Subcutaneous abdominal adipose tissue (tissue), 5 donors: ENCODE measurements at regions not wholly inside any gene's neighbourhood (a gene's known extent, or its start where the extent isn't known, plus 50 kb on each side); places are given as distances from the start of the nearest gene placed in this dataset.

ENCODE experiments used
- H3K27ac ChIP-seq: one replicate; pipeline ENCODE4 v1.7.0; 2013; ENCODE audit warnings: low read depth, mild to moderate bottlenecking, inconsistent platforms, low read length, moderate library complexity
- H3K27me3 ChIP-seq, 5 donors: one replicate each; pipeline ENCODE4 v1.7.0; 2013; ENCODE audit warnings: low read length in 5 of 5, inconsistent platforms in 1 of 5; ENCODE audit not compliant: control insufficient read depth in 5 of 5, insufficient read depth in 4 of 5
- H3K36me3 ChIP-seq, 5 donors: one replicate each; pipeline ENCODE4 v1.7.0; 2013; ENCODE audit warnings: low read length in 5 of 5; ENCODE audit not compliant: control insufficient read depth in 5 of 5, insufficient read depth in 5 of 5
- H3K4me1 ChIP-seq, 5 donors: one replicate each; pipeline ENCODE4 v1.7.0; 2013; ENCODE audit warnings: low read length in 5 of 5, mild to moderate bottlenecking in 3 of 5, moderate library complexity in 1 of 5; ENCODE audit not compliant: control insufficient read depth in 5 of 5, insufficient read depth in 5 of 5
- H3K4me3 ChIP-seq, 5 donors: one replicate each; pipeline ENCODE4 v1.7.0; 2013; ENCODE audit warnings: low read length in 5 of 5, low read depth in 1 of 5
- H3K9ac ChIP-seq, 5 donors: one replicate each; pipeline ENCODE4 v1.7.0; 2013; ENCODE audit warnings: low read length in 5 of 5, mild to moderate bottlenecking in 4 of 5, moderate library complexity in 3 of 5
- H3K9me3 ChIP-seq, 5 donors: one replicate each; pipeline ENCODE4 v1.7.0; 2013; ENCODE audit warnings: low read length in 5 of 5; ENCODE audit not compliant: control insufficient read depth in 5 of 5
- donor health status: healthy.
- donor health status: healthy.
- donor health status: healthy.
- donor health status: healthy.
- donor health status: healthy.

DNA sequence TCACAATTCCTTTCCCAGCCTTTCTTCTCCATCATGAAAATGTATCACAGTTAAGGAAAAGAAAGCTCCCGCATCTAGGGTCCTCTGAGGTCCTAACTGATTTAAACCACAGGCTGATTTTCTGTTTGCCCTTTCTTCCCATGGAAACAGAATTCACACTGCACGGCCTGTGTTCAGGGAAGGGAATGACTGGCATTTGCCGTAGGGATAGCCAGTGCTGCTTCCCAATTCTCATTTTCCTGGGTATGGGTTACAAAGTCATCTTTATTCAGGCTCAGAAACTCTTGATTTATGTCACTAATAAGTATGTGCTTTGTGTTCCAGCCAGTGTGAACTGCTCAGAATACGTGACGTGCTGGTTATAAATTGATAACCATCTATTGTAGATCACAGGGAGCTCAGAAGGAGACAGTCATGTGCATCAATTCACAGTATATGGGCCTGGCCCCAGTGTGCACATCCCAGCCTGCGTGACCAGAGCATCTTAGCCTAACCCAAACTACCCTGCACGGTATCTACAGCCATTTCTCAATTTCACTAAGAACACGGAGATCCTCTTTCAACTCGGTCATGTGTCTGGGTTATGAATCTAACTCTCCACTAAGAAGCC lies 163.3 kb downstream of the LRRC30 start:
- peaks cover 0 to 3% (median 0%) of the 10 kb centered on the region in 5 donors for H3K27me3 ChIP-seq
- H3K4me3 ChIP-seq, result no peak overlapping the region
- peaks cover 0 to 5% (median 3%) of the 10 kb centered on the region in 5 donors for H3K4me1 ChIP-seq
- no peak overlapping the region for H3K27ac ChIP-seq
- H3K9ac ChIP-seq, result no peak overlapping the region
- no peaks in the 10 kb centered on the region for H3K36me3 ChIP-seq
- no peaks in the 10 kb centered on the region for H3K9me3 ChIP-seq

DNA sequence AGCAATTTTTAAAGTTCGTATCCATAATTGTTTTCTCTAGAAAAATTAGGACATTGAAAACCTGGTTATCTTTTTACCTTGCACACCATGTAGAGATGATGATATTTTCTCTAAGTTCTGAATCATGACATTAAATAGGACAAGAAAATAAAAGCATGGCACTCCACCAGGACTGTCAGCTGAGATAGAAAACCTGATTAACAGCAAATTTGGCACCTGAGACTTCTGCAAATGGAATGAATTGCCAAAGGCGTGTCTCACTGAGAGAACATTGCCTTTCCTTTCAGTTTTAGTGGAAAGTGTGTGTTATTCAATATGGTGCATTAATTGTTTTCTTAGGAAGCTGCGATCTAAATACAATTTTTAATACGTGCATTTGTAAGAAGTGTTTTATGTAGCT lies 164.7 kb downstream of the LRRC30 start:
- H3K4me1 ChIP-seq, result peaks cover 0 to 5% (median 3%) of the 10 kb centered on the region in 5 donors
- H3K27ac ChIP-seq, result no peak overlapping the region

DNA sequence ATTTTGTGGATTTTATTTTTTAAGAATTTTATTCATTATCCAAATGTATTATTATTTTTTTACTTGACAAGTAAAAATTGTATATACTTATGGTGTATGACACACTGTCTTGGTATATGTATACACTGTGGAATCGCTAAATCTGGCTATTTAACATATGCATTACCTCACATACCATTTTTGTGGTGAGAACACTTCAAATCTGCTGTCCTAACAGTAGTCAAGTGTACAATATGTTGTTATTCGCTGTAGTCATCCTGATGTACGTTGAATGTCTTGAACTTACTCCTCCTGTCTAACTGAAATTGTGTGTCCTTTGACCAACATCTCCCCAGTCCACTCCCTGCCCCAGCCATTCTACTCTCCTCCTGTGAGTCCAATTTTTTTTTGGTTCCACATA lies 153.2 kb upstream of the PTPRM start:
- Histone ChIP-seq H3K4me1 (peaks cover 4 to 21% (median 16%) of the 10 kb centered on the region in 5 donors), H3K9me3 (no peaks in the 10 kb centered on the region), H3K9ac (no peak overlapping the region), H3K27me3 (no peaks in the 10 kb centered on the region), H3K4me3 (no peak overlapping the region), H3K36me3 (no peaks in the 10 kb centered on the region), H3K27ac (peak overlapping the region; percentile 54)

More for the DNA sequence above, 164.7 kb downstream of the LRRC30 start:
- no peak overlapping the region for H3K4me3 ChIP-seq
- no peaks in the 10 kb centered on the region for H3K9me3 ChIP-seq
- no peaks in the 10 kb centered on the region for H3K36me3 ChIP-seq
- H3K27me3 ChIP-seq, result peaks cover 0 to 3% (median 0%) of the 10 kb centered on the region in 5 donors
- no peak overlapping the region for H3K9ac ChIP-seq

DNA sequence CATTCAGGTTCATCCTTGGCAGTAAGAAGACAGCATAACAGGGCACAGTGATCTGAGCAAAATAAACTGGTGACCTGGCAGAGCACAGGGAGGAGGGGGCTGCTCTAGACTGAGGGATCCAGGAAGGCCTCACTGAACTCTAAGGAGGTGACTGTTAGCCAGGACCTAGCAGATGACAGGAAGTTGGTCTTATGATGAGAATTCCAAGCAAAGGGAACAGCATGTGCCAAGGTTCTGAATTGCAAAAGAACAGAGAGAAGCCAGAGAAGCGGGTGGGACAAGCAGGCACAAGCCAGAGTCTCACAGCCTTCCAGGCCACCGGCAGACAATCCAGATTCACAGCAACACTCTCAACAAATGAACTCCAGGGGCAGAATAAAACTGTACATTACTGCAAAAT lies 152.7 kb upstream of the PTPRM start:
- peak overlapping the region; percentile 54 for H3K27ac ChIP-seq
- no peaks in the 10 kb centered on the region for H3K36me3 ChIP-seq
- peak overlapping the region in 3 of 5 donors; percentile 3 to 49 (median 16) for H3K9ac ChIP-seq
- H3K27me3 ChIP-seq, result no peaks in the 10 kb centered on the region
- no peak overlapping the region for H3K4me3 ChIP-seq
- no peaks in the 10 kb centered on the region for H3K9me3 ChIP-seq
- peaks cover 4 to 21% (median 16%) of the 10 kb centered on the region in 5 donors for H3K4me1 ChIP-seq

DNA sequence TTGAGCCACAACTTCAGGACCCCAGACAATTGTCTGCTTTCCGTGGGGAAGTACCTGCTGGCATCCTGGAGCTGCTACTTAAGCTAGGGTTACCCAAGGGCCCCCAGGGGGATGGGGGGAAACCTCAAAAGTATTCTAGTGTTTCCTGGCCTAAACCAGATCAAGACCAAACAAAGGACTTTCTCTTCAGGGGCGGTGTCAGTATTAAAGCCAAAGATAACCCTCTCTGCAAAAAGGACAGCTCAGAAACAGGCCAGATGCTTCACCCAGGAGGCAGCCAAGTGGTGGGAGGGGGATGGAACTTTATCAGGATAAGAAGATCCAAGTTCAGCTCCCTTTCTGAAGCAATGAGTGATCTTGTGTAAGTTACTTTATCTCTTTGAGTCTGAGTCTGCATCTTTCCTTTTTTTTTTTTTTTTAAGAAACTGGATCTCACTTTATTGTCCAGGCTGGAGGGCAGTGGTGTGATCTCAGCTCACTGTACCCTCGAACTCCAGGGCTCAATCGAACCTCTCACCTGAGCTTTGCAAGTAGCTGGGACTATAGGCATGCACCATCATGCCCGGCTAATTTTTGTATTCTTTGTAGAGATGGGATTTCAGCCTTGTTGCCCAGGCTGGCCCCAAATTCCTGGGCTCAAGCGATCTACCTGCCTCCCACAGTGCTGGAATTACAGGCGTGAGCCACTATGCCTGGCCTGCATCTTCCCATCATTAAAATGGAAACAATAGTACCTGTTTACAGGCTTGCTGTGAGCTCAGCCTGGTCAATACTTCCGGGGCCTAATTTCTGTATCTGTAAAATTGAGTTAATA lies 151.8 kb upstream of the PTPRM start:
- no peaks in the 10 kb centered on the region for H3K27me3 ChIP-seq
- H3K4me1 ChIP-seq, result peaks cover 4 to 21% (median 16%) of the 10 kb centered on the region in 5 donors
- peak overlapping the region; percentile 54 for H3K27ac ChIP-seq
- no peaks in the 10 kb centered on the region for H3K9me3 ChIP-seq
- no peaks in the 10 kb centered on the region for H3K36me3 ChIP-seq
- H3K4me3 ChIP-seq, result no peak overlapping the region
- peak overlapping the region in 3 of 5 donors; percentile 3 to 49 (median 16) for H3K9ac ChIP-seq

DNA sequence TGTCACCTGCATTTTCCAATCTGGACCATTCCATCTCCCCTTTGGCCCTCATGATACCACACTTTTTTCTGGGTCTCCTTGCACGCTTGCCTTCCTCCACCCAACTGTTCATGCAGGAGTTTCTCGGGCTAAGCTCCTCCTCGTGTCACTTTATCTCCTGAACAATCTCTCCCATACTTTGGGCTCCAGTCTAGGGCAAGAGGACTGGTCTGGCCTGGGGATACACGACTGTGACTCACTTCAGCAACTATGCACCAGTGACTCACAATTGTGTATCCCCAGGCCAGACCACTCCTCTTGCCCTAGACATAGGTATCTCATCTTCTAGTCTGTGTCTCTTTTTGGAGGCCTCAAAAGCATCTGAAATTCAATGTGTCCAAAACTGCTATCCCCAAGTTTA lies 149.4 kb upstream of the PTPRM start:
- Histone ChIP-seq H3K4me1 (peaks cover 4 to 21% (median 16%) of the 10 kb centered on the region in 5 donors), H3K4me3 (no peak overlapping the region), H3K36me3 (no peaks in the 10 kb centered on the region), H3K9me3 (no peaks in the 10 kb centered on the region), H3K9ac (no peak overlapping the region), H3K27me3 (no peaks in the 10 kb centered on the region), H3K27ac (no peak overlapping the region)

DNA sequence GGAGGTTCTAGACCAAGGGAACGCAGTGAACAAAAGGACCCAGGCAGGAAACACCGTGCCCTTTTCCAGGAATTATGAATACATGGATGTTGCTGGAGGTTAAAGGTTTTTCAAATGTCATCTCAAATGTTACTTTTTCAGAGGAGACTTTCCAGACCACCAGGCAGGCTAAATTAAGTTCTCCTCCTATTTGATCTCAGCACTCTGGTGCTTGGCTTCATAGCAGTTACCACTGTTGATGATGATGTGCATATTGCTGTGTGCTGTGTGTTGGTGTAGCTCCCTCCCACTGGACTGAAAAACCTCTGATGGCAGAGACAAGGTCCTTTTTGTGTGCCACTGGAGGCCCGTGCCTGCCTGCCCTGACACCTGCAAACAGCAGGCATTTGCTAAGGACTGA lies 137.3 kb upstream of the PTPRM start:
- Histone ChIP-seq H3K27me3 (peaks cover 0 to 4% (median 0%) of the 10 kb centered on the region in 5 donors), H3K27ac (no peak overlapping the region), H3K9me3 (no peaks in the 10 kb centered on the region), H3K9ac (no peak overlapping the region), H3K4me3 (no peak overlapping the region), H3K4me1 (peaks cover 0 to 4% (median 0%) of the 10 kb centered on the region in 5 donors), H3K36me3 (no peaks in the 10 kb centered on the region)

DNA sequence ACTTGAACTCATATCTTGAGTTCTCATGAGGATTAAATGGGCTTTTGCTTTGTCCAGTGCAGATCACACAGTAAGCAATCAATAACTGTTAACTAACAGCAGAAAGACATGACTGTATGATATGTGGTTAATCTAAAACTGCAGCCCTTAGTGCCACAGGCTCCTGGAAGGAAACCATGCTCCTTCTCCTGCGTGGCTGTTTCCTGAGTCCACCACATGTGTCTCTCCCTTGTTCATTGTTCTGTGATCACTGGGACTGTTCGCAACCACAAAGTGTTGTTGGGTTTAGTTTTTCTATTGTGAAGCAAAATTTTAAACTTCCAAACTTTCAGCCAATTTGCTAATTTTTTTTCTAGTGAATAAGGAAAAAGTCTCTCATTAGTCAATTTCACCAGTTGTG lies 130.9 kb upstream of the PTPRM start:
- Histone ChIP-seq H3K27me3 (no peaks in the 10 kb centered on the region), H3K36me3 (no peaks in the 10 kb centered on the region), H3K27ac (no peak overlapping the region), H3K9me3 (no peaks in the 10 kb centered on the region), H3K9ac (no peak overlapping the region), H3K4me3 (no peak overlapping the region), H3K4me1 (no peaks in the 10 kb centered on the region)

DNA sequence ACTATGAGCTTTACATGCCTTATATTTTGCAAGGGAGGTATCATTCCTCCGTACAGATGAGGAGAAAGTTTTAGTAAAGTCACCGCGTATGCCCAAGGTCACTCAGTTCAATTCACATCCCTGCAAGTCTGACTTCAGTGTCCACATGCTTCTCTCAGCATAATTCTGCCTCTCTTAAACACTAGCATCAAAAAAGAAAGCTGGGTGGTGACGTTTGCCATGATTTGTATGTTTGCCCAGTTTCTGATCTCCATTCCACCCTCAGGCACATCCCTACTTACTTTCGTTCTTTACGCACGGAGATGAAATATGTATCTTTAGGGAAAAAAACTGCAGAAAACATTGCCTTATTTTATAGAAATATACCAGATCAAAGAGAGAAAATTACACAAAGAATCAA lies 129.2 kb upstream of the PTPRM start:
- no peaks in the 10 kb centered on the region for H3K4me1 ChIP-seq

DNA sequence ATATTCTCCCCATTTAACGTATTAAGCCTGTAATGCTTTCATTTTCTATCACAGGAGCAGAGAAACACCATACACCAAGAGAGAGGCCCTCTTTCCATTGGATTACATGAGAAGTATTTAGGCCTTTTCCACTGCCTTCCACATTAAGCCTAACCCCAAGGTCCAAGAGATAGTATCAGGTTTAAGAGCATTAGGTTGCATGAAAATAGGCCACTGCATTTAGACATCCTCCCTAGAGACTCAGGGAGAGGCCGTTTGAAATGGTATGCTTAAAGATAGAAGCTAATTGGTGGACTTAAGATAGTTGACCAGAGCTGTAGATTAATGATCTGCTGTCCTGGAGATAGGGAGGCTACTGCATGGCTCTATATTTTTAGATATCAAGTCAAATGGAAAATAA lies 128.5 kb upstream of the PTPRM start:
- Histone ChIP-seq H3K36me3 (no peaks in the 10 kb centered on the region), H3K27me3 (no peaks in the 10 kb centered on the region), H3K9me3 (no peaks in the 10 kb centered on the region), H3K4me3 (no peak overlapping the region), H3K27ac (no peak overlapping the region), H3K9ac (no peak overlapping the region), H3K4me1 (no peaks in the 10 kb centered on the region)

More for the DNA sequence above, 129.2 kb upstream of the PTPRM start:
- H3K36me3 ChIP-seq, result no peaks in the 10 kb centered on the region
- no peaks in the 10 kb centered on the region for H3K27me3 ChIP-seq
- no peak overlapping the region for H3K27ac ChIP-seq
- no peak overlapping the region for H3K9ac ChIP-seq
- H3K9me3 ChIP-seq, result no peaks in the 10 kb centered on the region
- no peak overlapping the region for H3K4me3 ChIP-seq
